GM12872 (cell line): ENCODE measurements at regions not wholly inside any gene's neighbourhood (a gene's known extent, or its start where the extent isn't known, plus 50 kb on each side); places are given as distances from the start of the nearest gene placed in this dataset.

Experiments
- TF ChIP-seq, protein P1 (sequence below): IDR thresholded peaks from 3 replicates; pipeline ENCODE4 v1.5.1; 2011; ENCODE audit warnings: low read depth, mild to moderate bottlenecking, low read length, moderate library complexity; ENCODE audit not compliant: insufficient read depth

DNA sequence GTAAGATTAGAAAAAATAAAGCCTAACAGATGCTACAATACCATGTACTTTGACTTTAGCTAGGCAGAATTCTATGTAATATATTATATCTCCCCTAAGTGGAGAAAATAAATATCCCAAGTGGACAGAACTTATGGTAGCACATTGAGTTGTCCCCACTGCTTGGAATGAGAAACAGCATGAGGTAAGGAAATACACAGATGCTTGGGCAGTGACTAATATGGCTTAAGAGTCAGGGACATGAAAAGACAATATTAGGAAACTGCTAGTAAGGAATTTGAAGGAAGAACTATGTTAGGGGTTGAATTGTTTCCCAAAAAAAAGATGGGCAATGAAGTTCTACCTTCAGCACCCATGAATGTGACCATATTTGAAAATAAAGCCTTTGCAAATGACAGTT lies 2265.1 kb downstream of the PCDH7 start:
- TF ChIP-seq, protein P1, sequence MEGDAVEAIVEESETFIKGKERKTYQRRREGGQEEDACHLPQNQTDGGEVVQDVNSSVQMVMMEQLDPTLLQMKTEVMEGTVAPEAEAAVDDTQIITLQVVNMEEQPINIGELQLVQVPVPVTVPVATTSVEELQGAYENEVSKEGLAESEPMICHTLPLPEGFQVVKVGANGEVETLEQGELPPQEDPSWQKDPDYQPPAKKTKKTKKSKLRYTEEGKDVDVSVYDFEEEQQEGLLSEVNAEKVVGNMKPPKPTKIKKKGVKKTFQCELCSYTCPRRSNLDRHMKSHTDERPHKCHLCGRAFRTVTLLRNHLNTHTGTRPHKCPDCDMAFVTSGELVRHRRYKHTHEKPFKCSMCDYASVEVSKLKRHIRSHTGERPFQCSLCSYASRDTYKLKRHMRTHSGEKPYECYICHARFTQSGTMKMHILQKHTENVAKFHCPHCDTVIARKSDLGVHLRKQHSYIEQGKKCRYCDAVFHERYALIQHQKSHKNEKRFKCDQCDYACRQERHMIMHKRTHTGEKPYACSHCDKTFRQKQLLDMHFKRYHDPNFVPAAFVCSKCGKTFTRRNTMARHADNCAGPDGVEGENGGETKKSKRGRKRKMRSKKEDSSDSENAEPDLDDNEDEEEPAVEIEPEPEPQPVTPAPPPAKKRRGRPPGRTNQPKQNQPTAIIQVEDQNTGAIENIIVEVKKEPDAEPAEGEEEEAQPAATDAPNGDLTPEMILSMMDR, result no peak

DNA sequence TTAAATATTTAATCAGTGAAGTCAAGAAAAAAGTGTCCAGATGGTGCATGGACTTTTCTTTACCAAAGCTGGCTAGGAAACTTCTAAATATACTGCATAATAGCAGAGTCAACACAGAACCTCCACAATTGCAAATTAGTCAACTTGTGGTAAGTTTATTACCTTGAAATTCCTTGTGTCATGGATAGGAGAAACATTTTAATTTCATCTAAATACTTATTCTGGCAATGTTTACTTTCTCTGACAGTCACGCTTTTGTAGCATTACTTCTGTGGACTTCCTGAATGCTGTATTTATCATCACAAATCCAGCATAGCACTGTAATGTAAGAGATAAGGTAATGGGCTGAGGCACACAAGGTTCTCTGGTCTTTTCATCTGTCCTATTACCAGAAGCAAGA lies 2266.1 kb downstream of the PCDH7 start:
- TF ChIP-seq, protein P1, result no peak

GRCh38 chr4:32987111-32987510 lies 2266.9 kb downstream of the PCDH7 start:
- TF ChIP-seq, protein P1, result no peak

DNA sequence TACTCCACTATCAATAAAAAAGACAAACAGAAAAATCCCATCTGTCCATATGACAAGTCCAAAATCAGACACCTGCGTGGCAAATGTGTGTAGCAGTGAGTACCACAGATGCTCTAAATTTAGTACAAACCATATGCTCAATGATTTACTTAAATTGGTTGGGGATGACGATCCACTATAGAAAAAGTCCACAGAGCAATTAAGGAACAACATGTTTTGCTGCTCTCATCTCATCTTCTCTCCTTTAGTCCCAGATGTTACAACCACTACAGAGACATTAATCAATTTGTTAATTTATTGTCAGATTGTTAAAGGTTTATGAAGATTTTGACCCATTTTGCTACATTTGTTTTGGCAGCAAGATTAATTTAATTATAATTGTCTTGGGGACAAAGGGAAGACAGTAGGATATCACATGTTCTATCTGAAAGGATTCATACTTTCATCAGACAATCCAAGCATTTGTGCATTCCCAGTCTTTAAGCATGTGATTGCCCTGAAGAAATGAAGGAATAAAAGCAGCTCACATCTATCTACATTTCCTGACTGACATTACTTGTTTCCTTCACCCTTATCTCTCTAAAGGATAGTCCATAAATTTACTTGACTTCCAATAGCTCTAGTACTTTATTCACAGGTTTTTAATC lies 2268.1 kb downstream of the PCDH7 start:
- TF ChIP-seq, protein P1, result no peak

- TF ChIP-seq, protein P1, result no peak
These were observed 2271.5 kb downstream of the PCDH7 start for GRCh38 chr4:32991663-32992062.

GRCh38 chr4:32994981-32995881 lies 2275.1 kb downstream of the PCDH7 start:
- TF ChIP-seq, protein P1, result no peak

DNA sequence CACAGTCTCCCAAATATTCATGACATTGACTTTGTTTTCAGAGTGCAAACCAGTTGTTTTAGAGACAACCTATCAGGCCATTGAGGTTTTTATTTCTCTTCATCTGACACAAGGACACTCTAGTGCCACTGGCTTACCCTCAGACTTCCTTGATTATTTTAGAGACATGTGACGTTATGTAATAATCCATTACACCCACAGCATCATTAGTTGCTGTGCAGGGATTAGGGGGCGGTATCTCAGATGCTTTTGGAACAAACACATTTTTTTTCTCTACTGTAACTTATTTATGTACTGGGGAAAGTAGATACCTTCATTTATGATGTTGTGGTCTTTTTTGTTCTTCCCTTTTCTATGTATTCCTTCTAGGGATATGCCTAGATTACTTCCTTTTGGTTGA lies 2293.1 kb downstream of the PCDH7 start:
- TF ChIP-seq, protein P1, result no peak
